ENCODE measurements at regions not wholly inside any gene's neighbourhood (a gene's known extent, or its start where the extent isn't known, plus 50 kb on each side); places are given as distances from the start of the nearest gene placed in this dataset.

DNA sequence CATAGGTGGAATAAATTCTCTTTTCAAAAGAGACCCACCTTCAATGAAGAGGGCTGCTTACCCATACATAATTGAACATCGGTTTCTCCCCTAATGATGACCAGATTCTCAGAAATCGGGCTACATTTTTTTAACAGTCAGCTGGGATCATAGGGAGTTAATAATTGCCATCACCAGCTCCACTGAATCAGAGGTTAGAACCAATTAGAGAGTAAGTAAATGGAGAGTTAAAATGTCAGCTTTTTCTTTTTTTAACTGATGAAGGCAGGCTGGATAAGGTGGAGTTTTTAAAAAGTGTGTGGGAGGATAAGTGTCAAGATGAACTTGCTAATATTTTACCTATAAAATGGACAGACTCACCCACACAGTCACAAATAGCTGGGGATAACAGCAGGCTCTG lies 584.5 kb upstream of the NR3C2 start:
- DNase-seq = no peak

DNA sequence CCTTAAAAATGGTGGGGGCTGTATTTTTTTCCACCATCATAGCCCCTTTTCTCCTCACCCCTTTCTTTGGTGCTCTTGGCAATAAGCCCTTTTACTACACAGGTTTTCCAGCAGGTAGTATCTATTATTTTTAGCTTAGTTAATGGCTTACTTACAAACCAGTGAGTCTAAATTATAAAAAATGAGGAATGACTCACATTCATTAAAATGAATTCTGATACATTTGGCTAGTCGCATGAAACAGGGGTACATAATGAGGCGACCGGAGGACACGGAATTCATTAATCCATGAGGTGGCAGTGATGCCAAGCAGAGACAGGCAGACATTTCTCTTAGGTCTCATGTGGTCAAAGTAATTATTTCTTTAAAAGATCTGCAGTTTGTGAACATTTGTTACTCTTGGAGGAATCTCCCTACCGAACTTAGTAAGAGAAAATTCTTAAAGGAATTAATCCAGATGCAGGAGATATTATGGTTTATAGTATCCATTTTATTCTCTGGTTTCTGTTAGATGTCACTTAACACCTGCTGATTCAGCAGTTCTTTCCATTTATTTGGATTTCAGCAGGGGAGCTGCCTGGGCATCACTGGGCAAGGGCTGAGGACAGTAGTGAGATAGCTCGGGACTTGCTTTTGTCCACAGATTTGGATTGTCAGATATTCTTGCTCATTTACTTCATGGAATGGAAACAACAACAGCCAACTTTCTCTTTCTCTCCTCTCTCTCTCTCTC lies 575.0 kb upstream of the NR3C2 start:
- DNase-seq = no peak

- no peak for DNase-seq
Observed at GRCh38 chr4:149009223-149009622, 567.0 kb upstream of the NR3C2 start.

GRCh38 chr4:149008415-149009025 lies 566.3 kb upstream of the NR3C2 start:
- no peak for DNase-seq

GRCh38 chr4:149005191-149005590 lies 563.0 kb upstream of the NR3C2 start:
- no peak for DNase-seq

GRCh38 chr4:148999924-149000323 lies 557.7 kb upstream of the NR3C2 start:
- DNase-seq = no peak

- no peak for DNase-seq
Observed at GRCh38 chr4:148998719-148999118, 556.5 kb upstream of the NR3C2 start.

- no peak for DNase-seq
Observed at GRCh38 chr4:148986951-148987350, 544.7 kb upstream of the NR3C2 start.

DNA sequence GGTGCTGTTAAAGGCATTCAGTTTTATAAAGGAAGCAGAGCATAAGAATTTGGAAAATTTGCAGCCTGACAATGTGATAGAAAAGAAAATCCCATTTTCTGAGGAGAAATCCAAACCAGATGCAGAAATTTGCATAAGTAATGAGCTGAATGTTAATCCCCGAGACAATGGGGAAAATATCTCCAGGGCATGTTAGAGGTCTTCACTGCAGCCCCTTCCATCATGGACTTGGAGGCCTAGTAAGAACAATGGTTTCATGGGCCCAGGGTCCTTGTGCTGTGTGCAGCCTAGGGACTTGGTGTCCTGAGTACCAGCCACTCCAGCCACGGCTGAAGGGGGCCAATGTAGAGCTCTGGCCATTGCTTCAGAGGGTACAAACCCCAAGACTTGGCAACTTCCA lies 542.7 kb upstream of the NR3C2 start:
- no peak for DNase-seq

DNA sequence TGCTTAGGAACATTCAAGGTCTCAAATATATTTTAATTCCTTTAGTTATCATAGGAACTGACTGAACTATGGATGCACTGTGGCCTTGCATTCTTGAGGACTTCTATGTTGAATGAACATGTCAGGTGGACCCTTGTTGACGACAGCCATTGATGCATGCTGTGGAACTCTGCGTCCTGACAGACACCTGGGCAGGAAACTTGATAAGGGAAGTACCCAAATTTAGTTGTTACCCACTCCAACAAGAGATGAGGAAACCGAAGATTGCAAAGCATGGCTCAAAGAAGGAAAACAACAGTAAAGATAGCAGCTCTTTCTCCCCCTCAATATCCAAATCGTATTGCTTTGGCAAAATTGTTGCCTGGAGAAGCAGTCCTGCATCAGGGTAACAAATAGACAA lies 540.0 kb upstream of the NR3C2 start:
- no peak for DNase-seq

- no peak for DNase-seq
Observed at GRCh38 chr4:148980782-148981480, 538.7 kb upstream of the NR3C2 start.

GRCh38 chr4:148978301-148978700 lies 536.1 kb upstream of the NR3C2 start:
- DNase-seq = no peak

- no peak for DNase-seq
Observed at GRCh38 chr4:148975464-148975863, 533.2 kb upstream of the NR3C2 start.

DNA sequence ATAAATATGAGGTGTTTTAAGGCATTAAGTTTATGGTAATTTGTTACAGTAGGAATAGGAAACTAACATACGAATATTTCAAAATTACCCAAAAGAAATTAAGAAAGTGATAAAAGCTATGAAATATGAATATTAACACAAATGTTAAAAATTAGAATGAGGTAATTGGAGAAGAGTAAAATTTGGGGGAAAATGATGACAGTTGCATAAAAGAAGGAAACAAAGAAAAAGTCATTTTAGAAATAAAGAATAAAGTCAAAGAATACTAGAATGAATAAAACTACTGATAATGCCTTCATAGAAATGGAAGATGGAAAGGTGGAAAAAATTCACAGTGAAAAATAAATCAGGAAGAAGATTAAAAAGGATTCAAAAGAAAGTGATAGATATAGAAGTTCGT lies 522.9 kb upstream of the NR3C2 start:
- DNase-seq = no peak

DNA sequence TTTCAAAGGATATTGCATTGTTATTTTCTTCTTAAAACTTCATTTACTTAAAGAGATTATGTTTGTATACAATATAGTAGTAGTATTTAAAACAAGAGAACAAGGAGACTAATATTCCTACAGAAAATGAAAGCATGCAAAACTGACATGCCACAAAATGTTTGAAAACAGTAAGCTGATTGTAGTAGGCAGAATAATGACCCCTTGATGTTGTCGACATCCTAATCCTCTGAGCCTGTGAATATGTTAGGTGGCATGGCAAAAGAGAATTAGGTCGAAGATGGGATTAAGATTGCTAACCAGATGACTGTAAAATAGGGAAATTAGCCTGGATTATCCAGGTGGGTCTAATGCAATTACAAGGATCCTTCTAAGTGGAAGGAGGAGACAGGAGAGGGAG lies 522.2 kb upstream of the NR3C2 start:
- DNase-seq = no peak

DNA sequence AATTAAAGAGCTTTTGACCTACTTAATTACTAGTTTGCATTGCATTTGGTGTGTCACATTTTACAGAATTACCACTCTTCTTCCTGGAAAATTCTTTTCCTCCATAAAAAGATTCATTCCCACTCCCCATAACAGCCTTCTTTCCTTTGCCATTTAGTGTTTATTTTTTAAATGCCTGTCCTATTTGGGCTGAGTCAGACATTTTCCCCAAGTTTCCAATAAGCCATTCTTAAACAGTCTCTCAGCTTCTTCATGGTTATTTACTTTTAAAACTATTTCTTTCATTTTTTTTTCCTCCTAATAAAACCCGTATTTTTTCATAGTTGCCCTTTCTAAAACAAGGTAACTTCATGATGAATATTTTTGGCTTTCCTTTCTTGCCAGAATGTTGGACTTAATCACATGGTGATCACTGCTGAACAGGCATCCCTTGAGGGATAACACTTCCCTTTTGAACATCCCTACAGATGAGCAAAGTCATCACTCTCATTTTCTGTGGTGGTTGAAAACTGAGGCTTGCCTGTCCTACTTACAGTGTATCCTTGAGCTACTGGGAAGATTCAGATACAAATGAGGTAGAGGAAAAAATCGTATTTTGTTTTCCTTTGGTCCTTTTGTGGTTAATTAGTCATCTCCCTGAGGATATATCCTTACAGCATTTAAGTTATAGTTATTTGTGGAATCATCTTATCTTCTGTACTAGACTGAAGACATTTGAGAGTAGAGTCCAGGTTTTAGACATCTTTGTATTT lies 520.5 kb upstream of the NR3C2 start:
- DNase-seq = no peak

- no peak for DNase-seq
Observed at GRCh38 chr4:148961526-148961925, 519.3 kb upstream of the NR3C2 start.

- no peak for DNase-seq
Observed at GRCh38 chr4:148958317-148958716, 516.1 kb upstream of the NR3C2 start.

- no peak for DNase-seq
Observed at GRCh38 chr4:148955564-148956297, 513.5 kb upstream of the NR3C2 start.

DNA sequence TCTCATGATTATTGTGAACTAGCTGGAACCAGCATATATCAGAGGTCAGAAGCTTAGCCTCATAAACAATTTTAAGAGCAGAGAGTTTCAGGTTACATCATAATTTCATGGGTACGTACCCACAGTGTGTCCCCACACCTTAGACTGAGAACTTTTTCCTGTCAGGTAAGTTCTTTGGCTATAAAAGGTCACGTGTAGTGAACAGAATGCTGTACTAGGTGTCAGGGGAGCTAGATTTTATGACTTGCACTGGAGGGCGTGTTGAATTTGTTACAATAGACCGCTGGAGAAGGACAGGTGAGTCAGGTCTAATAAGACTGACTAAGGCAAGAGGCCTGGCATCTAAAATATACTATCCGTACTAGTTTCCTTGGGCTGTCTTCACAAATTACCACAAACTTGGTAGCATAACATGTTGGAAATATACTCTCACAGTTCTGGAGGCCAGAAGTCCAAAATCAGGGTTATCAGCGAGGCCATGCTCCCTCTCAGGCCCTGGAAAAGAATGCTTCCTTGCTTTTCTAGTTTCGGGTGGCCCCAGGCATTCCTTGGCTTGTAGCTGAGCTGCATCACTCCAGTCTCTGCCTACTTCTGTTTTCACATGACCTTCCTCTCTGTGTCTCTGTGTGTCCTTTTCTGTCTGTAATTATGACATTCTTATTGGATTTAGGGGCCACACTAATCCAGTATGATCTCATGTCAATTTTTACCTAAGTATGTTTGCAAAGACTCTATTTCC lies 512.0 kb upstream of the NR3C2 start:
- no peak for DNase-seq

- DNase-seq = no peak
Observed at GRCh38 chr4:148951346-148951745, 509.1 kb upstream of the NR3C2 start.

GRCh38 chr4:148946271-148946670 lies 504.1 kb upstream of the NR3C2 start:
- DNase-seq = no peak
